Liver (tissue), 8 donors: ENCODE measurements at regions not wholly inside any gene's neighbourhood (a gene's known extent, or its start where the extent isn't known, plus 50 kb on each side); places are given as distances from the start of the nearest gene placed in this dataset.

ENCODE experiments used
- DNase-seq: peaks from one replicate; pipeline ENCODE4 v3.0.0-alpha.2; 2017; ENCODE audit warnings: low spot score
- H3K27ac ChIP-seq, 2 donors: one replicate each; pipeline ENCODE4 v1.7.0; 2013; ENCODE audit warnings: inconsistent platforms in 2 of 2, low read length in 2 of 2, control low read depth in 1 of 2, low read depth in 1 of 2, mild to moderate bottlenecking in 1 of 2
- H3K27me3 ChIP-seq, 4 donors: one replicate each; pipeline versions ENCODE4 v1.6.1 to v1.7.0; 2013; ENCODE audit warnings: low read length in 3 of 4, inconsistent platforms in 1 of 4, mild to moderate bottlenecking in 1 of 4, moderate library complexity in 1 of 4; ENCODE audit not compliant: control insufficient read depth in 4 of 4, insufficient read depth in 4 of 4
- H3K36me3 ChIP-seq, 4 donors: one replicate each; pipeline versions ENCODE4 v1.6.1 to v1.7.0; 2013; ENCODE audit warnings: low read length in 3 of 4, mild to moderate bottlenecking in 3 of 4, low read depth in 1 of 4, moderate library complexity in 1 of 4; ENCODE audit not compliant: control insufficient read depth in 4 of 4, insufficient read depth in 3 of 4
- H3K4me1 ChIP-seq, 4 donors: one replicate each; pipeline versions ENCODE4 v1.6.1 to v1.7.0; 2013; ENCODE audit warnings: low read length in 3 of 4, mild to moderate bottlenecking in 3 of 4, moderate library complexity in 1 of 4; ENCODE audit not compliant: control insufficient read depth in 4 of 4, insufficient read depth in 4 of 4
- H3K4me3 ChIP-seq, 3 donors: one replicate each; pipeline versions ENCODE4 v1.6.1 to v1.7.0; 2013; ENCODE audit warnings: low read length in 3 of 3, control low read depth in 1 of 3, low read depth in 1 of 3, mild to moderate bottlenecking in 1 of 3
- H3K9ac ChIP-seq, 2 donors: one replicate each; pipeline ENCODE4 v1.7.0; 2013; ENCODE audit warnings: low read length in 2 of 2, mild to moderate bottlenecking in 2 of 2, moderate library complexity in 2 of 2, control low read depth in 1 of 2, low read depth in 1 of 2
- H3K9me3 ChIP-seq, 4 donors: one replicate each; pipeline versions ENCODE4 v1.6.1 to v1.7.0; 2013; ENCODE audit warnings: low read length in 3 of 4; ENCODE audit not compliant: control insufficient read depth in 4 of 4
- ATF3 ChIP-seq: IDR thresholded peaks from 2 replicates; pipeline ENCODE4 v1.6.1; 2016; ENCODE audit warnings: antibody characterized with exemption
- CTCF ChIP-seq: fragments of 150-350 bp; IDR thresholded peaks from 2 replicates; pipeline ENCODE4 v1.5.1; 2017; ENCODE audit warnings: improper control_type of control experiment, low read depth, low read length; ENCODE audit not compliant: missing input control
- EGR1 ChIP-seq, 2 donors: IDR thresholded peaks; 2 replicates each; pipeline ENCODE4 v1.6.1; 2016 to 2018; ENCODE audit warnings: antibody characterized with exemption in 2 of 2, low read depth in 2 of 2
- FOXA1 ChIP-seq: IDR thresholded peaks from 2 replicates; pipeline ENCODE4 v1.6.1; 2016; ENCODE audit warnings: antibody characterized with exemption
- FOXA2 ChIP-seq: IDR thresholded peaks from 2 replicates; pipeline ENCODE4 v1.6.1; 2016; ENCODE audit warnings: antibody characterized with exemption
- GABPA ChIP-seq, 2 donors: IDR thresholded peaks in 1 of 2; conservative IDR thresholded peaks in 1 of 2; 2 replicates each; pipeline ENCODE4 v1.6.1; 2016; ENCODE audit warnings: antibody characterized with exemption in 2 of 2, mild to moderate bottlenecking in 1 of 2, moderate library complexity in 1 of 2
- HNF4A ChIP-seq, 2 donors: conservative IDR thresholded peaks; 2 replicates each; pipeline ENCODE4 v1.6.1; 2016; ENCODE audit warnings: antibody characterized with exemption in 2 of 2, mild to moderate bottlenecking in 2 of 2
- HNF4G ChIP-seq: IDR thresholded peaks from 2 replicates; pipeline ENCODE4 v1.6.1; 2016; ENCODE audit warnings: antibody characterized with exemption
- JUND ChIP-seq, 2 donors: IDR thresholded peaks; 2 replicates each; pipeline ENCODE4 v1.6.1; 2016; ENCODE audit warnings: antibody characterized with exemption in 2 of 2
- MAX ChIP-seq: IDR thresholded peaks from 2 replicates; pipeline ENCODE4 v1.6.1; 2016; ENCODE audit warnings: antibody characterized with exemption
- NR2F2 ChIP-seq: IDR thresholded peaks from 2 replicates; pipeline ENCODE4 v1.6.1; 2016; ENCODE audit warnings: antibody characterized with exemption
- RAD21 ChIP-seq, 2 donors: IDR thresholded peaks; 2 replicates each; pipeline ENCODE4 v1.6.1; 2016; ENCODE audit warnings: antibody characterized with exemption in 2 of 2, mild to moderate bottlenecking in 2 of 2
- REST ChIP-seq: IDR thresholded peaks from 2 replicates; pipeline ENCODE4 v1.6.1; 2016; ENCODE audit warnings: antibody characterized with exemption, mild to moderate bottlenecking
- RXRA ChIP-seq, 2 donors: IDR thresholded peaks; 2 replicates each; pipeline ENCODE4 v1.6.1; 2017 to 2018; ENCODE audit warnings: antibody characterized with exemption in 2 of 2, mild to moderate bottlenecking in 1 of 2
- SP1 ChIP-seq: IDR thresholded peaks from 2 replicates; pipeline ENCODE4 v1.6.1; 2018; ENCODE audit warnings: antibody characterized with exemption, mild to moderate bottlenecking
- TAF1 ChIP-seq: conservative IDR thresholded peaks from 2 replicates; pipeline ENCODE4 v1.6.1; 2016; ENCODE audit warnings: antibody characterized with exemption, mild to moderate bottlenecking
- YY1 ChIP-seq: IDR thresholded peaks from 2 replicates; pipeline ENCODE4 v1.6.1; 2016; ENCODE audit warnings: antibody characterized with exemption, mild to moderate bottlenecking
- ZBTB33 ChIP-seq: IDR thresholded peaks from 2 replicates; pipeline ENCODE4 v1.6.1; 2016; ENCODE audit warnings: antibody characterized with exemption
- WGBS: extraction: QIAGEN DNeasy Blood & Tissue Kit; methylation state at CpG from one replicate; pipeline ENCODE4 v1.1.7; 2013; 5-methylcytosine and 5-hydroxymethylcytosine counted together
- donor health status: healthy.
- donor health status: healthy.
- donor health status: healthy.
- donor health status: healthy.
- donor health status: healthy.

- DNase-seq: no peak
- WGBS: 74% methylated on average over 8 of the region's 8 CpGs
Observed at GRCh38 chr7:98465022-98465421, 64.1 kb upstream of the BAIAP2L1 start.

More at GRCh38 chr7:98465022-98465421, 64.1 kb upstream of the BAIAP2L1 start:
- H3K4me3 ChIP-seq: no peak overlapping the region
- H3K36me3 ChIP-seq: no peaks in the 10 kb centered on the region
- no peak overlapping the region for H3K9ac ChIP-seq
- peaks cover 0 to 4% (median 0%) of the 10 kb centered on the region in 4 donors for H3K4me1 ChIP-seq
- TF ChIP-seq HNF4G: no peak
- no peak for TF ChIP-seq RXRA (IDR thresholded peaks at IDR 0.05)
- TF ChIP-seq GABPA (IDR thresholded peaks at IDR 0.05 in 1 of 2, conservative IDR thresholded peaks at IDR 0.05 in 1 of 2): no peak
- no peak for TF ChIP-seq ZBTB33
- no peak for TF ChIP-seq CTCF
- no peak for TF ChIP-seq SP1
- no peak for TF ChIP-seq ATF3
- no peak for TF ChIP-seq REST
- TF ChIP-seq RAD21 (IDR thresholded peaks at IDR 0.05): no peak
- no peak for TF ChIP-seq TAF1
- no peak for TF ChIP-seq MAX
- no peak for TF ChIP-seq NR2F2
- TF ChIP-seq EGR1 (IDR thresholded peaks at IDR 0.05; ENCODE audit: low read depth in 2 of 2): no peak
- TF ChIP-seq FOXA1: no peak
- TF ChIP-seq YY1: no peak
- no peak for TF ChIP-seq JUND (IDR thresholded peaks at IDR 0.05)
- TF ChIP-seq HNF4A (conservative IDR thresholded peaks at IDR 0.05): no peak
- TF ChIP-seq FOXA2: no peak
- no peaks in the 10 kb centered on the region for H3K27me3 ChIP-seq
- no peak overlapping the region for H3K27ac ChIP-seq
- H3K9me3 ChIP-seq: peaks cover 0 to 7% (median 0%) of the 10 kb centered on the region in 4 donors
